HL-60 (cell line): ENCODE measurements at regions not wholly inside any gene's neighbourhood (a gene's known extent, or its start where the extent isn't known, plus 50 kb on each side); places are given as distances from the start of the nearest gene placed in this dataset.

Source experiments
- GABPA ChIP-seq: IDR thresholded peaks from 2 replicates; pipeline ENCODE4 v1.6.1; 2012; ENCODE audit warnings: low read depth
- POLR2AphosphoS5 ChIP-seq: IDR thresholded peaks from 2 replicates; pipeline ENCODE4 v1.6.1; 2012; ENCODE audit warnings: low read depth
- REST ChIP-seq: IDR thresholded peaks from 2 replicates; pipeline ENCODE4 v1.6.1; 2012; ENCODE audit warnings: low read depth; ENCODE audit not compliant: insufficient replicate concordance
- SPI1 ChIP-seq: IDR thresholded peaks from 2 replicates; pipeline ENCODE4 v1.6.1; 2012; ENCODE audit warnings: low read depth, mild to moderate bottlenecking, borderline replicate concordance
- TF ChIP-seq, protein P1 (sequence below): IDR thresholded peaks from one replicate; pipeline ENCODE4 v1.5.1; 2011; ENCODE audit warnings: low read length, control low read depth, inconsistent platforms; ENCODE audit not compliant: insufficient read depth

GRCh38 chr3:22106213-22106896 lies 355.3 kb upstream of the ZNF385D start:
- TF ChIP-seq, protein P1, sequence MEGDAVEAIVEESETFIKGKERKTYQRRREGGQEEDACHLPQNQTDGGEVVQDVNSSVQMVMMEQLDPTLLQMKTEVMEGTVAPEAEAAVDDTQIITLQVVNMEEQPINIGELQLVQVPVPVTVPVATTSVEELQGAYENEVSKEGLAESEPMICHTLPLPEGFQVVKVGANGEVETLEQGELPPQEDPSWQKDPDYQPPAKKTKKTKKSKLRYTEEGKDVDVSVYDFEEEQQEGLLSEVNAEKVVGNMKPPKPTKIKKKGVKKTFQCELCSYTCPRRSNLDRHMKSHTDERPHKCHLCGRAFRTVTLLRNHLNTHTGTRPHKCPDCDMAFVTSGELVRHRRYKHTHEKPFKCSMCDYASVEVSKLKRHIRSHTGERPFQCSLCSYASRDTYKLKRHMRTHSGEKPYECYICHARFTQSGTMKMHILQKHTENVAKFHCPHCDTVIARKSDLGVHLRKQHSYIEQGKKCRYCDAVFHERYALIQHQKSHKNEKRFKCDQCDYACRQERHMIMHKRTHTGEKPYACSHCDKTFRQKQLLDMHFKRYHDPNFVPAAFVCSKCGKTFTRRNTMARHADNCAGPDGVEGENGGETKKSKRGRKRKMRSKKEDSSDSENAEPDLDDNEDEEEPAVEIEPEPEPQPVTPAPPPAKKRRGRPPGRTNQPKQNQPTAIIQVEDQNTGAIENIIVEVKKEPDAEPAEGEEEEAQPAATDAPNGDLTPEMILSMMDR: no peak
- TF ChIP-seq POLR2AphosphoS5: no peak
- TF ChIP-seq GABPA: no peak
- TF ChIP-seq SPI1: no peak
- no peak for TF ChIP-seq REST
